OCI-LY3 (cell line): ENCODE measurements at regions not wholly inside any gene's neighbourhood (a gene's known extent, or its start where the extent isn't known, plus 50 kb on each side); places are given as distances from the start of the nearest gene placed in this dataset.

Experiments
- CTCF ChIP-seq: fragments of 200-600, 300-600 bp; sonication (generic); IDR thresholded peaks from 2 replicates; pipeline ENCODE4 v1.5.1; 2014; ENCODE audit warnings: antibody characterized with exemption, low read length, low read depth
- EZH2phosphoT487 ChIP-seq: fragments of 200-600 bp; shearing (Covaris generic); IDR thresholded peaks from 2 replicates; pipeline ENCODE4 v1.6.1; 2018; ENCODE audit warnings: antibody characterized with exemption, mixed run types, low read depth

GRCh38 chr7:35314354-35314753 lies 60.5 kb upstream of the TBX20 start:
- TF ChIP-seq CTCF: no peak
- no peak for TF ChIP-seq EZH2phosphoT487
